Heart left ventricle (tissue), 16 donors: ENCODE measurements at regions not wholly inside any gene's neighbourhood (a gene's known extent, or its start where the extent isn't known, plus 50 kb on each side); places are given as distances from the start of the nearest gene placed in this dataset.

Source experiments
- ATAC-seq, 4 donors: fragments of 200-7000 bp; cut with Tn5 transposase; one replicate each; pipeline ENCODE4 v1.9.1; 2020 to 2022; ENCODE audit warnings: moderate library complexity in 4 of 4, mild to moderate bottlenecking in 3 of 4, moderate number of reproducible peaks in 1 of 4
- DNase-seq, 5 donors: peaks; one replicate each; pipeline ENCODE4 v3.0.0-alpha.2; 2020
- H3K27ac ChIP-seq, 12 donors: fragments of 200-600 bp; sonication (generic) in 4 of 12; one replicate each; pipeline versions ENCODE4 v1.5.0 to v1.8.0; 2016 to 2022; ENCODE audit warnings: mild to moderate bottlenecking in 2 of 12
- H3K27me3 ChIP-seq, 9 donors: fragments of 200-600 bp; sonication (generic) in 2 of 9; one replicate each; pipeline versions ENCODE4 v1.5.1 to v1.8.0; 2016 to 2022; ENCODE audit warnings: mild to moderate bottlenecking in 3 of 9
- H3K36me3 ChIP-seq, 9 donors: fragments of 200-600 bp; sonication (generic) in 2 of 9; one replicate each; pipeline versions ENCODE4 v1.5.0 to v1.8.0; 2018 to 2022; ENCODE audit warnings: mild to moderate bottlenecking in 2 of 9
- H3K4me1 ChIP-seq, 12 donors: fragments of 200-600 bp; sonication (generic) in 4 of 12; one replicate each; pipeline versions ENCODE4 v1.5.0 to v1.8.0; 2016 to 2022; ENCODE audit warnings: mild to moderate bottlenecking in 3 of 12
- H3K4me3 ChIP-seq, 12 donors: fragments of 200-600 bp; sonication (generic) in 4 of 12; one replicate each; pipeline versions ENCODE4 v1.5.0 to v1.8.0; 2017 to 2022; ENCODE audit warnings: mild to moderate bottlenecking in 9 of 12, moderate library complexity in 4 of 12
- H3K9me3 ChIP-seq, 12 donors: fragments of 200-600 bp; sonication (generic) in 4 of 12; one replicate each; pipeline versions ENCODE4 v1.5.0 to v1.8.0; 2016 to 2022; ENCODE audit warnings: mild to moderate bottlenecking in 1 of 12
- CTCF ChIP-seq, 12 donors: fragments of 200-600 bp; sonication (generic) in 4 of 12; IDR thresholded peaks; one replicate each; pipeline versions ENCODE4 v1.5.0 to v1.8.0; 2018 to 2022; ENCODE audit warnings: antibody characterized with exemption in 12 of 12, mild to moderate bottlenecking in 5 of 12
- POLR2A ChIP-seq, 2 donors: fragments of 450-650 bp; IDR thresholded peaks; one replicate each; pipeline ENCODE4 v1.6.1; 2017; ENCODE audit warnings: antibody characterized with exemption in 2 of 2, mild to moderate bottlenecking in 2 of 2, moderate library complexity in 2 of 2
- WGBS, 4 donors: extraction: QIAGEN DNeasy Blood & Tissue Kit in 2 of 4; methylation state at CpG; one replicate each; pipeline versions ENCODE4 v1.1.5 to v1.1.7; 2013 to 2018; 5-methylcytosine and 5-hydroxymethylcytosine counted together
- intact Hi-C, 10 donors: fragments of 100-400 bp; cut with DNase I; formaldehyde crosslinking; loops; one replicate each; pipeline versions ENCODE4 v1.11.1 to v1.14.2; 2022
- donor health status: ischemic (EF 13 %, LVEDD 7.1; RV severe dilation, severe dysfunction).
- donor health status: healthy with polysubstance abuse.
- donor health status: DM: no; HTN: yes; CAD: no.
- donor health status: DM: no; HTN: no; CAD: no.
- donor health status: ischemic (EF 25% LVEDD 6.9; RV normal size, moderate dysfunction).
- donor health status: ischemic (EF 25% LVEDD 5.7; RV mildly dilated, moderate dysfunction).
- donor health status: healthy.
- donor health status: DM: yes; HTN: yes; CAD: no.
- donor health status: ischemic (EF 35%, LVEDD 5.7; RV mildly dilated, moderate dysfunction).
- donor health status: nonischemic (EF 11% LVEDD 7.7; RV severe dilation, severe dysfunction).
- donor health status: DM: yes; HTN: yes; CAD: no.
- donor health status: PGD.
- donor health status: ischemic (EF 29% LVEDD 5.4; RV normal size, mild dysfunction).
- donor health status: nonischemic (EF 23%, LVEDD 6.1; RV moderate dilation, normal function).

- DNase-seq, result no peak
- WGBS, 4 donors, result 84 to 91% (median 88%) methylated on average over 5 of the region's 5 CpGs
- no peak for ATAC-seq
- no peaks in the 10 kb centered on the region for H3K9me3 ChIP-seq
- H3K4me1 ChIP-seq, result peaks cover 0 to 18% (median 5%) of the 10 kb centered on the region in 12 donors
- no peak overlapping the region for H3K27ac ChIP-seq
- H3K27me3 ChIP-seq, result no peaks in the 10 kb centered on the region
- H3K36me3 ChIP-seq, result no peaks in the 10 kb centered on the region
- no peak for TF ChIP-seq CTCF (IDR thresholded peaks at IDR 0.05)
- intact Hi-C loops, result no loop called here
- H3K4me3 ChIP-seq, result no peak overlapping the region
These were observed 140.6 kb downstream of the TTLL2 start for GRCh38 chr6:167465482-167465881.

GRCh38 chr6:167467282-167467681, 142.4 kb downstream of the TTLL2 start:
- Histone ChIP-seq H3K4me1 (peaks cover 0 to 18% (median 5%) of the 10 kb centered on the region in 12 donors), H3K4me3 (no peak overlapping the region), H3K27ac (no peak overlapping the region), H3K9me3 (no peaks in the 10 kb centered on the region), H3K27me3 (no peaks in the 10 kb centered on the region), H3K36me3 (no peaks in the 10 kb centered on the region)
- WGBS, 4 donors, result 93 to 95% (median 94%) methylated on average over 9 of the region's 9 CpGs
- intact Hi-C loops, result no loop called here
- no peak for DNase-seq
- ATAC-seq, result no peak
- no peak for TF ChIP-seq CTCF (IDR thresholded peaks at IDR 0.05)
- no peak for TF ChIP-seq POLR2A (IDR thresholded peaks at IDR 0.05)

GRCh38 chr6:167467793-167468431, 143.0 kb downstream of the TTLL2 start:
- Histone ChIP-seq H3K4me1 (peaks cover 0 to 18% (median 5%) of the 10 kb centered on the region in 12 donors), H3K27me3 (no peaks in the 10 kb centered on the region), H3K4me3 (no peak overlapping the region), H3K36me3 (no peaks in the 10 kb centered on the region), H3K27ac (no peak overlapping the region), H3K9me3 (no peaks in the 10 kb centered on the region)
- 94 to 97% (median 96%) methylated on average over 39 of the region's 39 CpGs for WGBS, 4 donors
- DNase-seq (no peak), ATAC-seq (no peak)
- no peak for TF ChIP-seq CTCF (IDR thresholded peaks at IDR 0.05)
- no peak for TF ChIP-seq POLR2A (IDR thresholded peaks at IDR 0.05)
- intact Hi-C loops, result no loop called here

- intact Hi-C loops, result no loop called here
- Histone ChIP-seq H3K4me3 (no peak overlapping the region), H3K9me3 (no peaks in the 10 kb centered on the region), H3K27me3 (no peaks in the 10 kb centered on the region), H3K4me1 (peaks cover 0 to 18% (median 6%) of the 10 kb centered on the region in 12 donors), H3K36me3 (no peaks in the 10 kb centered on the region), H3K27ac (no peak overlapping the region)
- TF ChIP-seq CTCF (IDR thresholded peaks at IDR 0.05) (no peak), POLR2A (IDR thresholded peaks at IDR 0.05) (no peak)
- ATAC-seq (no peak), DNase-seq (no peak)
- 34 to 44% (median 39%) methylated on average over 3 of the region's 3 CpGs for WGBS, 4 donors
These were observed 144.2 kb downstream of the TTLL2 start for GRCh38 chr6:167469101-167469500.
